ENCODE measurements at regions not wholly inside any gene's neighbourhood (a gene's known extent, or its start where the extent isn't known, plus 50 kb on each side); places are given as distances from the start of the nearest gene placed in this dataset.

- H3K4me3 ChIP-seq (ENCODE audit: low read depth, low read length): no peak overlapping the region
- no peak for TF ChIP-seq CTCF (IDR thresholded peaks at IDR 0.05; ENCODE audit: low read depth, low read length, missing control alignments)
These were observed 301.0 kb downstream of the CXCL12 start for GRCh38 chr10:44083719-44084400.

GRCh38 chr10:44071479-44071878 lies 313.4 kb downstream of the CXCL12 start:
- no peak for TF ChIP-seq CTCF (IDR thresholded peaks at IDR 0.05; ENCODE audit: low read depth, low read length, missing control alignments)

More at GRCh38 chr10:44083719-44084400, 301.0 kb downstream of the CXCL12 start:
- DNase-seq (ENCODE audit: low read depth): no peak

GRCh38 chr10:44070282-44070681 lies 314.6 kb downstream of the CXCL12 start:
- DNase-seq (ENCODE audit: low read depth): no peak
- H3K4me3 ChIP-seq (ENCODE audit: low read depth, low read length): no peak overlapping the region
- no peak for TF ChIP-seq CTCF (IDR thresholded peaks at IDR 0.05; ENCODE audit: low read depth, low read length, missing control alignments)

More at GRCh38 chr10:44071479-44071878, 313.4 kb downstream of the CXCL12 start:
- no peak for DNase-seq (ENCODE audit: low read depth)
- H3K4me3 ChIP-seq (ENCODE audit: low read depth, low read length): no peak overlapping the region

GRCh38 chr10:44069573-44069972 lies 315.3 kb downstream of the CXCL12 start:
- no peak for TF ChIP-seq CTCF (IDR thresholded peaks at IDR 0.05; ENCODE audit: low read depth, low read length, missing control alignments)
- no peak for DNase-seq (ENCODE audit: low read depth)
- H3K4me3 ChIP-seq (ENCODE audit: low read depth, low read length): no peak overlapping the region

- no peak for DNase-seq (ENCODE audit: low read depth)
- TF ChIP-seq CTCF (IDR thresholded peaks at IDR 0.05; ENCODE audit: low read depth, low read length, missing control alignments): no peak
- H3K4me3 ChIP-seq (ENCODE audit: low read depth, low read length): no peak overlapping the region
These were observed 316.0 kb downstream of the CXCL12 start for GRCh38 chr10:44068716-44069482.

GRCh38 chr10:44067432-44067831 lies 317.5 kb downstream of the CXCL12 start:
- no peak overlapping the region for H3K4me3 ChIP-seq (ENCODE audit: low read depth, low read length)
- no peak for DNase-seq (ENCODE audit: low read depth)
- no peak for TF ChIP-seq CTCF (IDR thresholded peaks at IDR 0.05; ENCODE audit: low read depth, low read length, missing control alignments)

All from GM12864 (cell line).